SK-N-MC (cell line): ENCODE measurements at regions not wholly inside any gene's neighbourhood (a gene's known extent, or its start where the extent isn't known, plus 50 kb on each side); places are given as distances from the start of the nearest gene placed in this dataset.

ENCODE experiments used
- EZH2 ChIP-seq: fragments of 200-600 bp; sonication (generic); IDR thresholded peaks from one replicate; pipeline ENCODE4 v1.6.1; 2017; ENCODE audit warnings: antibody characterized with exemption
- POLR2AphosphoS5 ChIP-seq: IDR thresholded peaks from 2 replicates; pipeline ENCODE4 v1.6.1; 2012; ENCODE audit warnings: mild to moderate bottlenecking, low read depth, low read length, borderline replicate concordance

GRCh38 chr3:74345701-74346100 is 268.8 kb downstream of the CNTN3 start:
- TF ChIP-seq EZH2, result no peak
- no peak for TF ChIP-seq POLR2AphosphoS5
